ENCODE measurements at regions not wholly inside any gene's neighbourhood (a gene's known extent, or its start where the extent isn't known, plus 50 kb on each side); places are given as distances from the start of the nearest gene placed in this dataset.
"Not testable (repeated sequence)": the region's sequence is repeated elsewhere in the genome, so short reads cannot be mapped to it uniquely, and the experiment has no call there.

DNA sequence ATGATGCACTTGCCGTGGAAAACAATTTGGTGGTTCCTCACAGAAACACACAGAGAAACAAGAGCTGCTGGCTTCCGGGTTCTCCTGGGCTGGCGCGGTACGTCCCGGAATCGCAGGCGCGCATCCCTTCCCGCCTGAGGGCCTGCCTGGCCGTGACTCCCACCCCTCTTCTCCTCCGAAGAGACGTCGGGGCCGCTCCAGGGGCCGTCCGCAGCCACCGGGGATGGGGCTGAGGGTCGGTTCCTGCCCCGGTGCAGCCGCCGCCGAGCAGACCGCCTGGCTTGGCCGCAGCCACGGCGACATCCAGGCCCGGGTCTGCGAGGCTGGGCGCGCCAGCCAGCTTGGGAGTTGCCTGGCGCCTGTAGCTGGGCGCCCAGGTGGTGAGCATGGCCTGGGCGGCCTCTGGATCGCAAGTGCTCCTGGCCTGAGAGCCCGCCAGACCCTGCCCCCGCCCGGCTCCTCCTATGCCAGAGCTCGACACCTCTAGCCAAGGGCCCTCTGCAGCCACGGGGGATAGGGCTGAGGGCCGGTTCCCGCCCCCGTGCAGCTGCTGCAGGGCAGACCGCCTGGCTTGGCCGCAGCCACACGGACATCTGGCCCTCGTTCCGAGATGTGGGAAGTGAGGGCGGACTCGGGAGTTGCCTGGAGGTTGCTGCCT, 1647.5 kb downstream of the SPATA31A7 start:
- DNase-seq: not testable (repeated sequence)

GRCh38 chr9:62838024-62838718, 1648.3 kb downstream of the SPATA31A7 start:
- peak; percentile 2 for DNase-seq

GRCh38 chr9:62839168-62839567, 1649.3 kb downstream of the SPATA31A7 start:
- DNase-seq: not testable (repeated sequence)

DNA sequence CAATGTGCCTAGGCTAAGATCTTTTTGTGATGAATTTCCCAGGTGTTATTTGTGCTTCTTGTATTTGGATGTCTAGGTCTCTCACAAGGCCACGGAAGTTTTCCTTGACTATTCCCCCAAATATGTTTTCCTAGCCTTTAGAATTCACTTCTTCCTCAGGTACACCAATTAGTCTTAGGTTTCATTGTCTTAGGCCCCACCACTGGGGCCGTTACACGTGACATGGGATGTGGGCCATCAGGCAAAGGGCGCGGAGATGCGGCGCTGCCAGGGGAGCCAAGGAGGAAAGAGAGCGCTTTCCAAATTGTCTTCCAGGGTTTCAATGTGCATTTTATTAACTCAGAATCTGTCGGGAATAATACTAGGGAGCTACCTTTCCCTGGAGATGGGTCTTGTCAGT, 1653.3 kb downstream of the SPATA31A7 start:
- not testable (repeated sequence) for DNase-seq

- not testable (repeated sequence) for DNase-seq
These were observed 1654.0 kb downstream of the SPATA31A7 start for GRCh38 chr9:62843706-62844290.

GRCh38 chr9:62844681-62845185, 1654.9 kb downstream of the SPATA31A7 start:
- not testable (repeated sequence) for DNase-seq

GRCh38 chr9:62848258-62848657, 1658.4 kb downstream of the SPATA31A7 start:
- not testable (repeated sequence) for DNase-seq

DNA sequence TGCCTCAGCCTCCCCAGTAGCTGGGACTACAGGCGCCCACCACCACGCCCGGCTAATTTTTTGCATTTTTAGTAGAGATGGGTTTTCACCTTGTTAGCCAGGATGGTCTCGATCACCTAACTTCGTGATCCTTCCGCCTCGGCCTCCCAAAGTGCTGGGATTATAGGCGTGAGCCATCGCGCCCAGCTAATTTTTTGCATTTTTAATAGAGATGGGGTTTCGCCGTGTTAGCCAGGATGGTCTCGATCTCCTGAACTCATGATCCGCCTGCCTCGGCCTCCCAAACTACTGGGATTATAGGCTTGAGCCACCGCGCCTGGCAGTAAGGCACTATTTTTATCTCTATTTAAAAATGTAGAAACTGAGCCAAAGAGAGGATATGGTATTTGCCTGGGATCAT, 1660.2 kb downstream of the SPATA31A7 start:
- DNase-seq: not testable (repeated sequence)

DNA sequence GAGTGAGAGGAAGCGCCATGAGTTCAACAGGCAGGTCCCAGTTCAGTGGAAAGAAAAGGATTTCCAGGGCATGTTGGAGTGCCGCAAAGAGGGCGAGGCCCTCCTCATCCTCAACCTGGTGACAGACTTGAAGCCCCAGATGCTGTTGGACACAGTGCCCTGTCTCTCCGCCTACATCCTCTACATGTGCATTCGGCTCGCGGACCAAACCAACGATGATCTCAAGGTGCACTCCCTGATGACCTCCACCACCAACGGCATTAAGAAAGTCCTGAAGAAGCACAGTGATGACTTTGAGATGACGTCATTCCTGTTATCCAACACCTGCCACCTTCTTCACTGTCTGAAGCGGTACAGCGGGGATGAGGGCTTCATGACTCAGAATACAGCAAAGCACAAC, 1667.4 kb downstream of the SPATA31A7 start:
- not testable (repeated sequence) for DNase-seq

- not testable (repeated sequence) for DNase-seq
These were observed 1668.4 kb downstream of the SPATA31A7 start for GRCh38 chr9:62858240-62858639.

DNA sequence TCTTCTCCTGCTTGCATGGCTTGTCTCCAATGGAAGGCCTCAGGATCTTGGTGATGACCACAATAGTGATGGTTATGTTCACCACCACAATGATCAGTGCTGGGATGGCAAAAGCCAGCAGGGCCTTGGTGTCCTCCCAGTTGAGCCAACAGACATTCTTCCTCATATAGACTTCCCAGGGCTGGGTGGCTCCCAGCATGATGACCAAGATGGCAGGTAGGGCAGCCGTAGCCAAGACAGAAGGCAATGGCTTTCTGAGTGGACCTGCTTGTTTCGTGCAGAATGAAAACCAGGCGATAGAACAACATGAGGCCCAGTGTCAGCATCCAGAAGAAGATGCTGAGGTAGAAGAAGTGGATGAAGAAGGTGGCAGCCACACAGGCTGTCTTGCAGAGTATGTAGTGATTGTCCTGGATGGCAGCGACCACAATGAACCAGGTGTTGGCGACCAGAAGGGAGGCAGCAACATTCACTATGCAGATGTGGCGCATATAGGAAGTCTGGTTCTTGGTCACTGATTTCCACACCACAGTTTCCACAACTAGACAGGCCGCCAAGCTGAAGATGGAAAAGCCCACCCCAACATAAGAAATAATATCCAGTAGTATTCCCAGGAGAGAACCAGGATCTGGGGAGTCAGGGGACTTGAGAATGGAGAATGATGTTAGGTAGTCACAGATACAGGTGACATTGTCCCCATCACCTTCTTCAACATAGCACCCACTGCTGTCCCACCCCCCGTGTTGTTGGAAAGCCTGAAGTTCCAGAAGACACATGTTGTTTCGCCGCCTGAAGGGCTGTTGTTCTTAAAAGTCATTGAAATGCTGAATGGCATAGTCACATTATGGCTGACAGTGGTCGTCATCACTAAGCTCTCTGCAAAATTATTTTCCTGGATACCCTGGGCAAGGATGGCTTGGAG, 1671.4 kb downstream of the SPATA31A7 start:
- DNase-seq: not testable (repeated sequence)

DNA sequence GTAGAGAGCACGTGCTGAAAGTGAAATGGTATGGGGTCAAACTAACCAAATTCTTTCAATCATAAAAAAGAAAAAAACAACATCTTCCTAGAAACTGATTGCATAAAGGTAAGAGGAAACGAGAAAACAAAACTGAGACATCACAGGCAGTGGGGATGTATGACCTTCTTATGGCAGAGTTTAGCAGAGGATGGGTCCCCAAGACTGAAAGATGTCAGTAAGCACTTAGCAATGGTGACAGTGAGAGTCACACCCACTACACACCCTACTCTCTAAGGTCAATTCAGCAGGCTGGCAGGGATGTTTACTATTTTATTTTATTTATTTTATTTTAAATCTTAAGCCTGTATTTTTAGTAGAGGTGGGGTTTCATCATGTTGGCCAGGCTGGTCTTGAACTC, 1672.3 kb downstream of the SPATA31A7 start:
- not testable (repeated sequence) for DNase-seq

GRCh38 chr9:62863319-62863718, 1673.5 kb downstream of the SPATA31A7 start:
- DNase-seq: not testable (repeated sequence)

- DNase-seq: not testable (repeated sequence)
These were observed 1674.0 kb downstream of the SPATA31A7 start for GRCh38 chr9:62863867-62864266.

GRCh38 chr9:62864481-62865469, 1674.9 kb downstream of the SPATA31A7 start:
- peak; percentile 24 for DNase-seq

DNA sequence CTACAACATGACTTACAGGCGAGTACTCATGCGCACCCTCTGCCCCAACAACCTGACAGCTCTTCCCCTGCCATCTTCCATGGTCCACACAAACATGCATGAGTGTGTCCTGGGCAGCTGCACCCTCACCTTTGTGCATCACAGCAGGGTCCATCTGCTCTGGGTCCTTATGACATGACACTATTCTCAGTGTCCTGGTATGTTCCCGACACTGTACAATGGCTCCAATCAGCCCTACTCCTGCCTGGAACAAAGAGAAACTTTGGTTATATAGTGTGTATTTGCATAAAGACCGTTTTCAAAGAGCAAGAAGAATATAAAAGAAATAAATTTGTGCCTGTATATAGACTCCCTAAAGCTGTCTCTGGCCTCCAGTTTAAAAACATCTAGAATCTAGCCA, 1679.2 kb downstream of the SPATA31A7 start:
- DNase-seq: not testable (repeated sequence)

GRCh38 chr9:62871765-62872164, 1681.9 kb downstream of the SPATA31A7 start:
- not testable (repeated sequence) for DNase-seq

DNA sequence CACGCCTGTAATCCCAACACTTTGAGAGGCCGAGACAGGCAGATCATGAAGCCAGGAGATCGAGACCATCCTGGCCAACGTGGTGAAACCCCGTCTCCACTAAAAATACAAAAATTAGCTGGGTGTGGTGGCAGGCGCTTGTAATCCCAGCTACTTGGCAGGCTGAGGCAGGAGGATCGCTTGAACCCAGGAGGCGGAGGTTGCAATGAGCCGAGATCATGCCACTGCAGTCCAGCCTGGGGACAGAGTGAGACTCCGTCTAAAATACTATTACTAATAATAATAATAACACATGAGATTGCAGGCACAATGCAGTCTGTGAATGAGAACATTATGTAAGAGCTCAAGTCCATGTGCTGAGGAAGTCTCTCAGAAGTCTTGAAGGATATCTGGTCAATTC, 1684.4 kb downstream of the SPATA31A7 start:
- DNase-seq: not testable (repeated sequence)

DNA sequence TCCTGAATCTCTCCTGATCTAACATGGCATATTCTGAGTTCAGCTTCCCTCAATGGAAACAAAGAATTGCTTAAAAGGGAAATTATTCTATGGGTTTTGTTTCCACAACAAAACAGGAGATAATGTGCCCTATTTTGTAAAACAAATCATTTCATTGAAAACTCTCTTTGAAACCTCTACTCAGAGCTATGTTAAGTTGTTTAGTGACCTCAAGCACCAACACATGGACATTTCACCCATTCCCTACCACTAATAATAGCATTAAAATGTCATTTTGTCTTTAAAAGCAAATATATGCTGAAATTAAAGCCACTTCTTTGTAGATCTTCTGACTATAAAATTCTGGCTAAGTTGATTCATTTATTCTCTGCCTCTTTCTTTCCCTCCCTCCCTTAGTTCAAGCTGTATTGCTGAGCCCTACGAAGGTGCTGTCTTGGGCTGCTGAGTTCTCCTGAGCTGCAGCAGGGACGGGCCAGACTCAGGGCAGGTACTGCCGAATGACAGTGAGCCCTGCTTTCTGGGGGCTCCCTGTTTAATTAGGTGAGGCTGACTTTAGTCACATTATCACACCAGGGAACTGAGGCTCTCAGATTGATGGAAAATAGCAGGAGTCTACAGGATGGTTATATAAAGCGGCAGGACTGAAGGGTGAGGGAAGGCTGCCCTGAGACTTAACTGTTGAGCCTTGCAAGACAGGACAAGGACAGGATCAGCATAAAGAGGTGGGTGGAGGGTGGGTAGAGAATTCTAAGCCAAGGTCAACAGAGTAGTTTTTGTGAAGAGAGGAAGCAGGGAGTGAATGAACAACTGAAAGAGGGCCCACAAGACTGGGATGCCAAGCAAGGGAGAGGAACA, 1685.1 kb downstream of the SPATA31A7 start:
- DNase-seq: not testable (repeated sequence)

DNA sequence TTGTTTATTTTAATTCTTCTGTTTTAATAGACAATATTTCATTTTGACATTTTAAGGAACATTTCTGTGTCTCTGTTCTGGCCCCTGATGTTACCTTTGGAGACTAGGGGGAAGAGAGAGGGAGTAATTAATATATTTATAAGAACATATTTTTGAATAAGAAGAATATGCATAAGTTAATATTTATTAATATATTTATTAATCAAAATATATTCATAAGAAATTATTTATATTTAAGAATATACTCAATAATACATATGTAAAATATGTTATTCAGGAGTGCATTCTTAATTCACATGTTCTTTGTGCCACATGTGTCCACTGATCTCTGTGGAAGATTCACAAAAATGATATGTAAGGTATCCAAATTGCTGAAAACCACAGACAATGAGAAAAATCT, 1687.7 kb downstream of the SPATA31A7 start:
- DNase-seq: not testable (repeated sequence)
